ENCODE measurements at regions not wholly inside any gene's neighbourhood (a gene's known extent, or its start where the extent isn't known, plus 50 kb on each side); places are given as distances from the start of the nearest gene placed in this dataset.

DNA sequence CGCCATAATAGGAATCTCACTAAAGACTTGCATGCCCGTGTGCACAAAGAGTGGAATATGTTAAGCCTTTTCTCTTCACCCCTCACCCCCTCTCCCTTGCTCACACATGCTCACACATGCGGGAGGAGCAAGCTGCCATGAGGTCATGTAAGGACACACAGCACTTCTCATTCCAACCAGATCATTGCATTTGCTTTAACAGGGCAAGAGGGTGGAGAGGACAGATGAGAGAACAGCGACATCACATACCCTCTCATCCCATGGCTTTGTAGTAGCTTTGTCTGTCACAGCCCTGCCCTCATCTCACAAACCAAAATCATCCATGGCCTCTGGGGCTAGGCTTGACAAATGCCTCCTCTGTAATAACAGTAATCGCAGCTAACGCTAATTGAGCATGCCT, 145.6 kb upstream of the FRY start:
- CTCF ChIA-PET, result interaction anchor here (0.9 kb wide), 1 partner anchor 24 kb away, joined by 5 read pairs; no protein-coding TSS in a partner anchor
- POLR2A ChIA-PET, result no interaction called here
- H3K4me3 ChIP-seq (ENCODE audit: low read depth, low read length), result no peak overlapping the region
- DNase-seq (ENCODE audit: low read depth, low spot score), result no peak
- TF ChIP-seq, protein P1, sequence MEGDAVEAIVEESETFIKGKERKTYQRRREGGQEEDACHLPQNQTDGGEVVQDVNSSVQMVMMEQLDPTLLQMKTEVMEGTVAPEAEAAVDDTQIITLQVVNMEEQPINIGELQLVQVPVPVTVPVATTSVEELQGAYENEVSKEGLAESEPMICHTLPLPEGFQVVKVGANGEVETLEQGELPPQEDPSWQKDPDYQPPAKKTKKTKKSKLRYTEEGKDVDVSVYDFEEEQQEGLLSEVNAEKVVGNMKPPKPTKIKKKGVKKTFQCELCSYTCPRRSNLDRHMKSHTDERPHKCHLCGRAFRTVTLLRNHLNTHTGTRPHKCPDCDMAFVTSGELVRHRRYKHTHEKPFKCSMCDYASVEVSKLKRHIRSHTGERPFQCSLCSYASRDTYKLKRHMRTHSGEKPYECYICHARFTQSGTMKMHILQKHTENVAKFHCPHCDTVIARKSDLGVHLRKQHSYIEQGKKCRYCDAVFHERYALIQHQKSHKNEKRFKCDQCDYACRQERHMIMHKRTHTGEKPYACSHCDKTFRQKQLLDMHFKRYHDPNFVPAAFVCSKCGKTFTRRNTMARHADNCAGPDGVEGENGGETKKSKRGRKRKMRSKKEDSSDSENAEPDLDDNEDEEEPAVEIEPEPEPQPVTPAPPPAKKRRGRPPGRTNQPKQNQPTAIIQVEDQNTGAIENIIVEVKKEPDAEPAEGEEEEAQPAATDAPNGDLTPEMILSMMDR (IDR thresholded peaks at IDR 0.05; ENCODE audit: insufficient read depth, low read length, missing control alignments), result no peak

DNA sequence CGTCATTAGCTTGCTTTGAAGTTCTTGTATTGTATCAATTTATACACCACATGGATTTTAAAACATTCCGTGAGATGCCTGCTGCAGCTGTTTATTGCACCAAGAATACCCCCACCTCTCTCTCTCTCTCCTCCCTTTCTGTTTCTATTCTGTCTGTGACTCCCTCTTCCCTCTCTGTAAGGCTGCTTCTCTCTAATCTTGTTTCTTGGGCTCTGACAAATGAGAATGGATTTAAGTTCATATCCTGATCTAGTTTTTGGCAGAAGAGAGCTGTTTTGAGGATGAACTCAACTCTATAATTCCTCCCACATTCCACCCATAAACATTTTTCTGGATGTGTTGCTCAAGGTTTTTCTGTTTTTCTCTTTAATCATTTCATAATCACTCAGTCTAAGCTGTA, 144.3 kb upstream of the FRY start:
- H3K4me3 ChIP-seq (ENCODE audit: low read depth, low read length), result no peak overlapping the region
- ChIA-PET POLR2A (interaction anchor here (1.0 kb wide), 1 partner anchor 19 kb away, joined by 3 read pairs; no protein-coding TSS in a partner anchor), CTCF (interaction anchor here (1.3 kb wide), 1 partner anchor 23 kb away, joined by 6 read pairs; no protein-coding TSS in a partner anchor)
- DNase-seq (ENCODE audit: low read depth, low spot score), result peak; percentile 31
- TF ChIP-seq, protein P1 (IDR thresholded peaks at IDR 0.05; ENCODE audit: insufficient read depth, low read length, missing control alignments), result no peak

DNA sequence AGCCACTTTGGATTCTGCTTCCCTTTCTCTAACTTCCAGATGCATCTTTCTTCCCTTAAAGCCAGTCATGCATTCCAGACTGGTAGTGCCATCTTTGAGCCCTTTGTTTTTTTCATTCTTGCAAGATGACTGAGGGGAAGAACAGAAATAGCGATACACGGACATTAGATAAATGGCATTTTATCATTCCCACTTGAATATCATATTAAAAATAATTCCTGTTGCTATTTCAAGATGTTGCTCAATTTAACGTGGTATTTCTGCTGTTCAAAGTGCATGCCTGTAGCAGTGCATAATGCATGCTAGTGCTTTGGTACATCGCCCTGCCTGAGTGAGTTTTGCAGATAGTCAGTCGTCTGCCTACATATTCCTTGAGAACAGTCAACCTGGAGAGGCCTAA, 140.6 kb upstream of the FRY start:
- ChIA-PET POLR2A (no interaction called here), CTCF (no interaction called here)
- TF ChIP-seq, protein P1 (IDR thresholded peaks at IDR 0.05; ENCODE audit: insufficient read depth, low read length, missing control alignments), result no peak
- H3K4me3 ChIP-seq (ENCODE audit: low read depth, low read length), result no peak overlapping the region
- no peak for DNase-seq (ENCODE audit: low read depth, low spot score)

DNA sequence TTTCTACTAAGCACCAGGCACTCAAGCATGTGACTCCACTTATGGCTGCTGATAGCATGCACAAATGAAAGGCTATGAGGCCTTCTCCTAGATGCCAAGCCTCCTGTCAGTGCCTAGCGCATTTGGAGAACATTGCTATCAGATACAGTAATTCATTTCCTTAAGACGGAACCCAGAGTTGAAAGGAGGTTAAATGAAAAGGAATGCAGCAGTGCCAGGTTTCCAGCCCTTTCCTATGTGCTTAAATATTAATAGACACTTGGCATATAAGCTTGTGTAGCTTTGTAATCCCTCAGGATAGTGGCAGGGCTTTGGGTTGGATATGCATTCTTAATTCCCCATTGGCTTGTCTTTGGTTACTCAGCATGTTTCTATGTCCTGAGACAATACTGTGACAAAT, 140.1 kb upstream of the FRY start:
- H3K4me3 ChIP-seq (ENCODE audit: low read depth, low read length), result no peak overlapping the region
- no peak for DNase-seq (ENCODE audit: low read depth, low spot score)
- TF ChIP-seq, protein P1 (IDR thresholded peaks at IDR 0.05; ENCODE audit: insufficient read depth, low read length, missing control alignments), result no peak
- POLR2A ChIA-PET, result no interaction called here
- CTCF ChIA-PET, result interaction anchor here (1.2 kb wide), 1 partner anchor 18 kb away, joined by 3 read pairs; no protein-coding TSS in a partner anchor

DNA sequence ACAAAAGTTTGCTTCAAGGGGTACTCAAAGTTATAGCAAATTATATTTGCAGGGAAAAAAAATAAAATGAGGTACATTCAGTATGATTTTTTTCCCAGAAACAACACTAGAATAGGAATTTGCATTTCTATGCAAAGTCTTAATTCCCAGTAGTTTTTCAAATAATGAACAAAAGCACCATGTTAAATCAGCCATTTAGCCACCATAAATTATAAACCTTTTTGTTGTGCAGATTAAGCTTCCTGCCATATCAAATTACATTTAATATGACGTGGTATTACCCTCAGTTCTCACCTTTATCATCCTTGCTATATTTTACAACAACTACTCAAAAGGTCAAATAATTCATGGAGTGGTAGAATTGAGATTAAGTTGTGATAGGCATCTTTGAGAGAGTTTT, 136.6 kb upstream of the FRY start:
- CTCF ChIA-PET, result interaction anchor here (1.3 kb wide), 1 partner anchor 15 kb away, joined by 3 read pairs; no protein-coding TSS in a partner anchor
- TF ChIP-seq, protein P1 (IDR thresholded peaks at IDR 0.05; ENCODE audit: insufficient read depth, low read length, missing control alignments), result no peak
- POLR2A ChIA-PET, result no interaction called here
- no peak for DNase-seq (ENCODE audit: low read depth, low spot score)
- H3K4me3 ChIP-seq (ENCODE audit: low read depth, low read length), result no peak overlapping the region

DNA sequence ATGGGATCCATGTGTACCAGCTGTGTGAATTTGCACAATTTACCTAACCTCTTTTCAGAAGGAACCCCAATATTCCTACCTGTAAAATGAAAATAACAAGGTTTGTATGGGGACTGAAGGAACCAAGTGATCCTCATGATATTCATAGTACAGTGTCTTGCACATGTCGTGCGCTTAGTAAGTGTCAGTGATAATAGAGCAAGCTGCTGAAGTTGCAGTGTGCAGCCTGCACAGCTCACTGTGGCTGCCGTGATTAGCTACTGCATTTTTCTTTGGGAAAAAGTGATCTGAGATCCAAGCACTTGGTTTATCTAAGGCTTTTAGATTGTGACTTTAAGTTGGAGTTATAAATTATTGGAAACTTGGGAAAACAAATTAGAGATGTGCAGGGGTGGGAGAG, 135.9 kb upstream of the FRY start:
- TF ChIP-seq, protein P1 (IDR thresholded peaks at IDR 0.05; ENCODE audit: insufficient read depth, low read length, missing control alignments), result no peak
- CTCF ChIA-PET, result interaction anchor here (0.9 kb wide), 1 partner anchor 14 kb away, joined by 4 read pairs; no protein-coding TSS in a partner anchor
- POLR2A ChIA-PET, result no interaction called here
- H3K4me3 ChIP-seq (ENCODE audit: low read depth, low read length), result no peak overlapping the region
- DNase-seq (ENCODE audit: low read depth, low spot score), result no peak

Measured in AG04449 (cell line).